K562 (cell line): ENCODE measurements at regions not wholly inside any gene's neighbourhood (a gene's known extent, or its start where the extent isn't known, plus 50 kb on each side); places are given as distances from the start of the nearest gene placed in this dataset.

ENCODE experiments used
- ATAC-seq: fragments of 200-7000 bp; cut with Tn5 transposase; 3 replicates; pipeline ENCODE4 v1.9.1; 2020; ENCODE audit warnings: moderate library complexity
- BruUV-seq: library from RNA; stranded (reverse); fragments of 400-500 nt; replicated peaks from 2 replicates; lab custom pipeline; 2021; lab: Mats Ljungman, UMichigan
- CTCF ChIA-PET: fragments of 300-600 bp; formaldehyde crosslinking; extraction: SDS; loops from one replicate; lab custom pipeline; 2021; ENCODE audit warnings: low intra/inter-chr PET ratio; lab: Yijun Ruan, JAX
- POLR2A ChIA-PET: fragments of 300-600, 350-650 bp; sonication (Branson Sonifier 250); formaldehyde crosslinking; extraction: SDS; loops from one replicate; lab custom pipeline; 2021; ENCODE audit warnings: antibody characterized with exemption, inconsistent platforms; lab: Yijun Ruan, JAX
- DNase-seq, 4 experiments: peaks; one replicate each; pipeline versions ENCODE4 v3.0.0 to v3.0.0-alpha.2; 2011 to 2018; ENCODE audit warnings: low spot score in 3 of 4, mixed read lengths in 3 of 4; ENCODE audit errors: extremely low read depth in 1 of 4
- FAIRE-seq: peaks from 2 replicates; lab custom pipeline; 2011; peaks lifted over from hg19 to GRCh38; lab: Jason Lieb, UNC
- H2AFZ ChIP-seq: 2 replicates; pipeline ENCODE4 v1.6.0; 2011; ENCODE audit warnings: low read depth, low read length, control low read depth, inconsistent platforms
- H3K27ac ChIP-seq: fragments of 200-600 bp; 3 replicates; pipeline ENCODE4 v1.8.0; 2011; ENCODE audit warnings: low read depth, mild to moderate bottlenecking, control low read depth, inconsistent platforms, low read length, moderate library complexity, mixed read lengths; ENCODE audit errors: extremely low read depth
- H3K27me3 ChIP-seq, 2 experiments: fragments of 300-600 bp in 1 of 2; 2 replicates in 1 of 2; 3 replicates in 1 of 2; pipeline versions ENCODE4 v1.6.0 to v1.8.0; 2011; ENCODE audit warnings: inconsistent platforms in 2 of 2, low read length in 2 of 2, mild to moderate bottlenecking in 1 of 2, mixed read lengths in 1 of 2, moderate library complexity in 1 of 2; ENCODE audit not compliant: control insufficient read depth in 2 of 2, insufficient read depth in 2 of 2
- H3K36me3 ChIP-seq: fragments of 300-600 bp; 3 replicates; pipeline ENCODE4 v1.8.0; 2011; ENCODE audit warnings: mild to moderate bottlenecking, low read length, inconsistent platforms; ENCODE audit not compliant: control insufficient read depth, insufficient read depth
- H3K4me1 ChIP-seq, 2 experiments: fragments of 200-600 bp in 1 of 2; replicated peaks in 1 of 2; 2 replicates in 1 of 2; 3 replicates in 1 of 2; pipeline versions ENCODE4 v1.5.1 to v1.8.0; 2011; ENCODE audit warnings: inconsistent platforms in 2 of 2, low read length in 2 of 2, mild to moderate bottlenecking in 1 of 2, mixed read lengths in 1 of 2, moderate library complexity in 1 of 2; ENCODE audit not compliant: control insufficient read depth in 2 of 2, insufficient read depth in 2 of 2
- H3K4me2 ChIP-seq: 2 replicates; pipeline ENCODE4 v1.6.1; 2011; ENCODE audit warnings: low read length, control low read depth, inconsistent platforms, mixed read lengths; ENCODE audit not compliant: insufficient read depth
- H3K4me3 ChIP-seq: fragments of 200-600 bp; sonication (generic), shearing (Covaris generic); 2 replicates; pipeline ENCODE4 v1.5.1; 2016; ENCODE audit warnings: control low read depth, inconsistent platforms
- H3K79me2 ChIP-seq: fragments of 200-600 bp; 3 replicates; pipeline ENCODE4 v1.8.0; 2011; ENCODE audit warnings: low read length, inconsistent platforms; ENCODE audit not compliant: control insufficient read depth, insufficient read depth
- H3K9ac ChIP-seq, 2 experiments: 2 replicates each; pipeline versions ENCODE4 v1.6.0 to v1.6.1; 2011; ENCODE audit warnings: low read depth in 2 of 2, low read length in 2 of 2, control low read depth in 1 of 2, inconsistent platforms in 1 of 2, mild to moderate bottlenecking in 1 of 2, mixed read lengths in 1 of 2; ENCODE audit not compliant: insufficient read depth in 1 of 2
- H3K9me1 ChIP-seq: one replicate; pipeline ENCODE4 v1.6.0; 2011; ENCODE audit warnings: inconsistent platforms, mild to moderate bottlenecking, low read length, moderate library complexity; ENCODE audit not compliant: control insufficient read depth, insufficient read depth
- H3K9me3 ChIP-seq: replicated peaks from 2 replicates; pipeline ENCODE4 v1.5.1; 2011; ENCODE audit warnings: low read depth, low read length, inconsistent platforms; ENCODE audit not compliant: control insufficient read depth, insufficient read depth
- H4K20me1 ChIP-seq: replicated peaks from 2 replicates; pipeline ENCODE4 v1.6.1; 2011; ENCODE audit warnings: low read length, inconsistent platforms, mixed read lengths; ENCODE audit not compliant: control insufficient read depth, insufficient read depth
- ARID2 ChIP-seq: fragments of 450-650 bp; IDR thresholded peaks from 2 replicates; pipeline ENCODE4 v1.6.1; 2017; ENCODE audit warnings: antibody characterized with exemption, mild to moderate bottlenecking
- ATF6 ChIP-seq: sonication (generic); formaldehyde crosslinking; IDR thresholded peaks from 2 replicates; pipeline ENCODE4 v1.4.0; 2020; ENCODE audit warnings: mild to moderate bottlenecking, missing genetic modification reagents
- CBX3 ChIP-seq, 2 experiments: IDR thresholded peaks; 1 replicate in 1 of 2; 2 replicates in 1 of 2; pipeline ENCODE4 v1.6.1; 2012; ENCODE audit warnings: inconsistent platforms in 2 of 2, low read length in 2 of 2, borderline replicate concordance in 1 of 2, control low read depth in 1 of 2
- CC2D1A ChIP-seq: fragments of 450-650 bp; IDR thresholded peaks from 2 replicates; pipeline ENCODE4 v1.6.1; 2017; ENCODE audit warnings: mild to moderate bottlenecking
- CCAR2 ChIP-seq: fragments of 200-400 bp; formaldehyde crosslinking; IDR thresholded peaks from 2 replicates; pipeline ENCODE4 v1.6.1; 2017; ENCODE audit warnings: mild to moderate bottlenecking, low read depth, low read length
- CEBPB ChIP-seq: fragments of 450-650 bp; IDR thresholded peaks from 2 replicates; pipeline ENCODE4 v1.6.1; 2016; ENCODE audit warnings: missing genetic modification characterization, missing compliant biosample characterization
- CGGBP1 ChIP-seq: fragments of 250-450 bp; sonication (Bioruptor Pico); IDR thresholded peaks from 2 replicates; pipeline ENCODE4 v1.9.0; 2021; ENCODE audit warnings: mild to moderate bottlenecking
- CHAMP1 ChIP-seq: fragments of 450-650 bp; IDR thresholded peaks from 2 replicates; pipeline ENCODE4 v1.6.1; 2016; ENCODE audit warnings: mild to moderate bottlenecking
- CHD1 ChIP-seq: fragments of 200-600 bp; sonication (generic); IDR thresholded peaks from one replicate; pipeline ENCODE4 v1.6.1; 2012; ENCODE audit warnings: mild to moderate bottlenecking, moderate library complexity, low read length, inconsistent platforms
- FOXJ3 ChIP-seq: sonication (generic); formaldehyde crosslinking; IDR thresholded peaks from 2 replicates; pipeline ENCODE4 v1.4.0; 2020; ENCODE audit warnings: mild to moderate bottlenecking, missing genetic modification reagents
- HNRNPL ChIP-seq: fragments of 200-400 bp; formaldehyde crosslinking; IDR thresholded peaks from 2 replicates; pipeline ENCODE4 v1.6.1; 2017; ENCODE audit warnings: low read depth, mild to moderate bottlenecking, low read length
- PHB ChIP-seq: fragments of 250-450 bp; sonication (Bioruptor Pico); IDR thresholded peaks from 2 replicates; pipeline ENCODE4 v1.5.0; 2021
- THRB ChIP-seq: fragments of 450-650 bp; formaldehyde crosslinking; conservative IDR thresholded peaks from 2 replicates; pipeline ENCODE4 v1.4.0; 2022; ENCODE audit warnings: mild to moderate bottlenecking, missing genetic modification characterization
- ZFX ChIP-seq: sonication (generic); formaldehyde crosslinking; IDR thresholded peaks from 2 replicates; pipeline ENCODE4 v1.8.0; 2022; ENCODE audit warnings: mild to moderate bottlenecking, missing genetic modification reagents, moderate library complexity
- ZHX1 ChIP-seq: fragments of 150-350 bp; conservative IDR thresholded peaks from 2 replicates; pipeline ENCODE4 v1.6.1; 2014; ENCODE audit warnings: low read length
- ZNF354B ChIP-seq: fragments of 250-450 bp; sonication (Bioruptor Pico); IDR thresholded peaks from 2 replicates; pipeline ENCODE4 v1.4.0; 2020
- ZNF707 ChIP-seq: fragments of 250-450 bp; sonication (Bioruptor Pico); conservative IDR thresholded peaks from 2 replicates; pipeline ENCODE4 v1.8.0; 2022; ENCODE audit warnings: inconsistent platforms, mild to moderate bottlenecking, moderate library complexity
- WGBS: fragments of 100-300 bp; shearing (Covaris generic); methylation state at CpG from one replicate; pipeline ENCODE4 v1.1.6; 2016; ENCODE audit warnings: low coverage, mixed read lengths; ENCODE audit not compliant: insufficient coverage; ENCODE audit errors: missing lambda C conversion rate; 5-methylcytosine and 5-hydroxymethylcytosine counted together
- in situ Hi-C: fragments of 300-500 bp; cut with MboI; formaldehyde crosslinking; loops from 4 replicates; pipeline ENCODE4 v1.15.0; 2018; ENCODE audit warnings: inconsistent platforms, mixed read lengths
- intact Hi-C: fragments of 100-400 bp; cut with micrococcal nuclease; formaldehyde crosslinking; loops from 2 replicates; pipeline ENCODE4 v1.14.2; 2022

GRCh38 chr7:49702099-49702498, 71.3 kb upstream of the VWC2 start:
- Histone ChIP-seq H3K4me3 (no peak overlapping the region), H4K20me1 (no peaks in the 10 kb centered on the region), H3K27ac (no peak overlapping the region), H3K9me1 (no peaks in the 10 kb centered on the region), H3K4me2 (no peak overlapping the region), H3K36me3 (no peaks in the 10 kb centered on the region), H3K27me3 (no peaks in the 10 kb centered on the region), H2AFZ (no peak overlapping the region), H3K79me2 (no peaks in the 10 kb centered on the region), H3K4me1 (no peaks in the 10 kb centered on the region), H3K9me3 (no peaks in the 10 kb centered on the region), H3K9ac (no peak overlapping the region)
- FAIRE-seq = no peak
- intact Hi-C loops = no loop called here
- POLR2A ChIA-PET = no interaction called here
- in situ Hi-C loops = no loop called here
- CTCF ChIA-PET = no interaction called here
- 9% methylated on average over 2 of the region's 2 CpGs for WGBS
- no TSS peak for BruUV-seq
- ATAC-seq = no peak
- no peak for DNase-seq
- no peak for TF ChIP-seq CHAMP1
- TF ChIP-seq HNRNPL = no peak
- no peak for TF ChIP-seq ZNF707 (CRISPR knock-in tag)
- TF ChIP-seq ZHX1 = no peak
- TF ChIP-seq PHB (CRISPR knock-in tag) = no peak
- no peak for TF ChIP-seq CC2D1A
- TF ChIP-seq ZFX = no peak
- no peak for TF ChIP-seq ARID2
- no peak for TF ChIP-seq FOXJ3 (CRISPR knock-in tag)
- TF ChIP-seq CBX3 (IDR thresholded peaks at IDR 0.05; ENCODE audit: borderline replicate concordance in 1 of 2, low read length in 2 of 2) = no peak
- TF ChIP-seq CHD1 = no peak
- no peak for TF ChIP-seq THRB
- TF ChIP-seq CEBPB = no peak
- no peak for TF ChIP-seq CCAR2
- TF ChIP-seq ATF6 = no peak
- TF ChIP-seq CGGBP1 = no peak
- TF ChIP-seq ZNF354B (CRISPR knock-in tag) = no peak
